ENCODE measurements at regions not wholly inside any gene's neighbourhood (a gene's known extent, or its start where the extent isn't known, plus 50 kb on each side); places are given as distances from the start of the nearest gene placed in this dataset.

- Mint-ChIP-seq H3K27me3 (ENCODE audit: unreplicated experiment) (no peaks in the 10 kb centered on the region), H3K27ac (ENCODE audit: unreplicated experiment) (no peak overlapping the region), H3K4me3 (ENCODE audit: unreplicated experiment) (no peak overlapping the region), H3K36me3 (ENCODE audit: unreplicated experiment) (no peaks in the 10 kb centered on the region), H3K4me1 (ENCODE audit: unreplicated experiment) (peaks cover 4% of the 10 kb centered on the region), H3K9me3 (ENCODE audit: unreplicated experiment) (no peaks in the 10 kb centered on the region)
- no peak for DNase-seq (ENCODE audit: extremely low spot score, unreplicated experiment)
- no peak for TF ChIP-seq CTCF (IDR thresholded peaks at IDR 0.05)
These were observed 322.9 kb downstream of the DYSF start for GRCh38 chr2:71776227-71776626.

DNA sequence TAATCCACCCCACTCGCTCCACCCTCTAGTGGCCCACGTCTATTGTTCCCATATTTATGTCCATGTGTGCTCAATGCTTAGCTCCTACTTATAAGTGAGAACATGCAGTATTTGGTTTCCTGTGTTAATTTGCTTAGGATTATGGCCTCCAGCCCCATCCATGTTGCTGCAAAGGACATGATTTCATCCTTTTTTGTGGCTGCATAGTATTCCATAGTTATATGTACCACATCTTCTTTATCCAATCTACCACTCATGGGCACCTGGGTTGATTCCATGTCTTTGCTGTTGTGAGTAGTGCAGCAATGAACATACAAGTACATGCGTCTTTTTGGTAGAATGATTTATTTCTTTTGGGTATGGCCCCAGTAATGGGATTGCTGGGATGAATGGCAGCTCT is 319.9 kb downstream of the DYSF start:
- H3K9me3 Mint-ChIP-seq (ENCODE audit: unreplicated experiment), result peaks cover 9% of the 10 kb centered on the region
- no peak for DNase-seq (ENCODE audit: extremely low spot score, unreplicated experiment)
- no peak for TF ChIP-seq CTCF (IDR thresholded peaks at IDR 0.05)
- no peak overlapping the region for H3K27ac Mint-ChIP-seq (ENCODE audit: unreplicated experiment)
- peaks cover 4% of the 10 kb centered on the region for H3K36me3 Mint-ChIP-seq (ENCODE audit: unreplicated experiment)
- no peaks in the 10 kb centered on the region for H3K4me1 Mint-ChIP-seq (ENCODE audit: unreplicated experiment)
- no peak overlapping the region for H3K4me3 Mint-ChIP-seq (ENCODE audit: unreplicated experiment)
- no peaks in the 10 kb centered on the region for H3K27me3 Mint-ChIP-seq (ENCODE audit: unreplicated experiment)

- no peak for DNase-seq (ENCODE audit: extremely low spot score, unreplicated experiment)
- Mint-ChIP-seq H3K9me3 (ENCODE audit: unreplicated experiment) (peaks cover 9% of the 10 kb centered on the region), H3K27ac (ENCODE audit: unreplicated experiment) (no peak overlapping the region), H3K27me3 (ENCODE audit: unreplicated experiment) (no peaks in the 10 kb centered on the region), H3K36me3 (ENCODE audit: unreplicated experiment) (peaks cover 4% of the 10 kb centered on the region), H3K4me3 (ENCODE audit: unreplicated experiment) (no peak overlapping the region), H3K4me1 (ENCODE audit: unreplicated experiment) (no peaks in the 10 kb centered on the region)
- no peak for TF ChIP-seq CTCF (IDR thresholded peaks at IDR 0.05)
These were observed 319.3 kb downstream of the DYSF start for GRCh38 chr2:71772510-71773172.

GRCh38 chr2:71767663-71768062 is 314.3 kb downstream of the DYSF start:
- Mint-ChIP-seq H3K36me3 (ENCODE audit: unreplicated experiment) (peaks cover 4% of the 10 kb centered on the region), H3K9me3 (ENCODE audit: unreplicated experiment) (peaks cover 12% of the 10 kb centered on the region)

DNA sequence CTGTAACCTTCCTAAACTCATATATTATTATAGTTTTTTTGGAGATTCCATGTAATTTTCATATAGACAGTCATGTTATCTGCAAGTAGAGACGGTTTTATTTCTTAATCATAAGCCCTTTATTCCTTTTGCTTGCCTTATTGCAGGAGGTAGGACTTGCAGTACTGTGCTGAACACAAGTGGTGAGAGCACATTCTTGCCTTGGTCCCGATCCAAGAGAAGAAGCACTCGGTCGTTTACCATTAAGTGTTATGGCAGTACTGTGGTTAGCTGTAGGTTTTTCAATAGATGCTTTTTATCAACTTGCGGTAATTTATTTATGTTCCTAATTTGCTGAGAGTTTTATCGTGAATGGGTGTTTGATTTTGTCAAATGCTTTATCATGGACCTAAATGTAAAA is 305.7 kb downstream of the DYSF start:
- no peaks in the 10 kb centered on the region for H3K27me3 Mint-ChIP-seq (ENCODE audit: unreplicated experiment)
- no peak for TF ChIP-seq CTCF (IDR thresholded peaks at IDR 0.05)
- no peaks in the 10 kb centered on the region for H3K36me3 Mint-ChIP-seq (ENCODE audit: unreplicated experiment)
- peaks cover 4% of the 10 kb centered on the region for H3K9me3 Mint-ChIP-seq (ENCODE audit: unreplicated experiment)
- H3K27ac Mint-ChIP-seq (ENCODE audit: unreplicated experiment), result no peak overlapping the region
- DNase-seq (ENCODE audit: extremely low spot score, unreplicated experiment), result no peak
- peaks cover 22% of the 10 kb centered on the region for H3K4me1 Mint-ChIP-seq (ENCODE audit: unreplicated experiment)
- H3K4me3 Mint-ChIP-seq (ENCODE audit: unreplicated experiment), result no peak overlapping the region

More at GRCh38 chr2:71767663-71768062, 314.3 kb downstream of the DYSF start:
- TF ChIP-seq CTCF (IDR thresholded peaks at IDR 0.05), result no peak
- Mint-ChIP-seq H3K4me1 (ENCODE audit: unreplicated experiment) (no peaks in the 10 kb centered on the region), H3K27me3 (ENCODE audit: unreplicated experiment) (no peaks in the 10 kb centered on the region), H3K27ac (ENCODE audit: unreplicated experiment) (no peak overlapping the region), H3K4me3 (ENCODE audit: unreplicated experiment) (no peak overlapping the region)
- DNase-seq (ENCODE audit: extremely low spot score, unreplicated experiment), result no peak

Data from osteocyte (in vitro differentiated cells).